Chondrocyte (in vitro differentiated cells): ENCODE measurements at regions not wholly inside any gene's neighbourhood (a gene's known extent, or its start where the extent isn't known, plus 50 kb on each side); places are given as distances from the start of the nearest gene placed in this dataset.

Experiments used
- DNase-seq: peaks from one replicate; pipeline ENCODE4 v3.0.0; 2021; ENCODE audit warnings: mixed read lengths, low spot score
- H3K27ac Mint-ChIP-seq: one replicate; pipeline ENCODE4 v1.8.0; 2021; ENCODE audit warnings: mild to moderate bottlenecking, moderate library complexity, mixed read lengths; ENCODE audit not compliant: unreplicated experiment
- H3K27me3 Mint-ChIP-seq: 2 replicates; pipeline ENCODE4 v1.8.0; 2021; ENCODE audit warnings: low read depth, mixed read lengths
- H3K36me3 Mint-ChIP-seq: 2 replicates; pipeline ENCODE4 v1.8.0; 2021; ENCODE audit warnings: low read depth, mixed read lengths
- H3K4me1 Mint-ChIP-seq: 2 replicates; pipeline ENCODE4 v1.8.0; 2021; ENCODE audit warnings: low read depth, mild to moderate bottlenecking, mixed read lengths
- H3K4me3 Mint-ChIP-seq: one replicate; pipeline ENCODE4 v1.8.0; 2021; ENCODE audit warnings: mild to moderate bottlenecking, moderate library complexity, mixed read lengths; ENCODE audit not compliant: unreplicated experiment
- H3K9me3 Mint-ChIP-seq: 2 replicates; pipeline ENCODE4 v1.8.0; 2021; ENCODE audit warnings: low read depth, mixed read lengths
- TF ChIP-seq, protein P1 (sequence below): fragments of 200-600 bp; sonication (generic); IDR thresholded peaks from 2 replicates; pipeline ENCODE4 v1.5.0; 2021; ENCODE audit warnings: antibody characterized with exemption, mild to moderate bottlenecking, moderate library complexity

DNA sequence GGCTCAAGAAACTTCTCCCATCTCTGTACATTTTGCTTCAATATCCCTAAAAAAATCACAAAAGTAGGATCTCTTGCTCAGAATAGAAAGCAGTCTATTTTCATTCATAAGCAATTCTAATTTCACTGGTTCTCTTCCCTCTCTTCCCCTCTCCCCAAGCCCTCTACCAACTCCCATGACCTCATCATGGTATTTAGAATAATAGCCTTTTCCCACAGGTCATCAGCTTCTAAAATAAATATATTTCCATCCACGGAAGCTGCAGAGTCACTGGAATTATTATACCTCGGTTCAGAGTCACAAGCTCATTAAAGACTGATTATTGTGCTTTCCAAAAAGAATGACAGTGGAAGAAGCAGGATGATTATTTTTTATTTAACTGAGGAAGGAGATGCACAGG lies 84.2 kb upstream of the ADRA1B start:
- H3K27me3 Mint-ChIP-seq = peaks cover 35% of the 10 kb centered on the region
- TF ChIP-seq, protein P1, sequence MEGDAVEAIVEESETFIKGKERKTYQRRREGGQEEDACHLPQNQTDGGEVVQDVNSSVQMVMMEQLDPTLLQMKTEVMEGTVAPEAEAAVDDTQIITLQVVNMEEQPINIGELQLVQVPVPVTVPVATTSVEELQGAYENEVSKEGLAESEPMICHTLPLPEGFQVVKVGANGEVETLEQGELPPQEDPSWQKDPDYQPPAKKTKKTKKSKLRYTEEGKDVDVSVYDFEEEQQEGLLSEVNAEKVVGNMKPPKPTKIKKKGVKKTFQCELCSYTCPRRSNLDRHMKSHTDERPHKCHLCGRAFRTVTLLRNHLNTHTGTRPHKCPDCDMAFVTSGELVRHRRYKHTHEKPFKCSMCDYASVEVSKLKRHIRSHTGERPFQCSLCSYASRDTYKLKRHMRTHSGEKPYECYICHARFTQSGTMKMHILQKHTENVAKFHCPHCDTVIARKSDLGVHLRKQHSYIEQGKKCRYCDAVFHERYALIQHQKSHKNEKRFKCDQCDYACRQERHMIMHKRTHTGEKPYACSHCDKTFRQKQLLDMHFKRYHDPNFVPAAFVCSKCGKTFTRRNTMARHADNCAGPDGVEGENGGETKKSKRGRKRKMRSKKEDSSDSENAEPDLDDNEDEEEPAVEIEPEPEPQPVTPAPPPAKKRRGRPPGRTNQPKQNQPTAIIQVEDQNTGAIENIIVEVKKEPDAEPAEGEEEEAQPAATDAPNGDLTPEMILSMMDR = no peak
- peaks cover 2% of the 10 kb centered on the region for H3K4me1 Mint-ChIP-seq
- no peaks in the 10 kb centered on the region for H3K36me3 Mint-ChIP-seq
- DNase-seq = no peak
- H3K9me3 Mint-ChIP-seq = peaks cover 3% of the 10 kb centered on the region
- no peak overlapping the region for H3K27ac Mint-ChIP-seq
- H3K4me3 Mint-ChIP-seq = no peak overlapping the region

DNA sequence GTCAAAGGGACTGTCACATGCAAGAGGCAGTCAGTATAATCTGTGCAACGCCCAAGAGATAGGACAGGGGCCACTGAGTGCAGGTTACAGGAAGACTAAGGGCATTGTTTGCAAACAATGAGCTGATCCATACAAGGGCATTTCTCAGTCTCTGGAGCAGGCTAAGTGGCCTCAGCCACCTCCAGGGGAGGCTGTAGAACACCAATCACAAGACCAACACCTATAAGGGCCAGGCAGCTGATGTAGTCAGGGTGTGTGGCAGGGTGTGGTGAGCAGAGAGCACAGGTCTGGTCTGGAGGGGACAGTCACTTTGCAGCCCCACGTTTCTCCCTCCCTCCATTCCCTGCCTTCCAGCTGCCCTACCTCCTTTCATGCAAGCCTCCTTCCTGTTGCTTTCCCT lies 83.2 kb upstream of the ADRA1B start:
- Mint-ChIP-seq H3K36me3 (no peaks in the 10 kb centered on the region), H3K9me3 (peaks cover 3% of the 10 kb centered on the region), H3K4me1 (no peaks in the 10 kb centered on the region), H3K27ac (no peak overlapping the region), H3K27me3 (peaks cover 35% of the 10 kb centered on the region), H3K4me3 (no peak overlapping the region)
- no peak for DNase-seq
- TF ChIP-seq, protein P1 = no peak

DNA sequence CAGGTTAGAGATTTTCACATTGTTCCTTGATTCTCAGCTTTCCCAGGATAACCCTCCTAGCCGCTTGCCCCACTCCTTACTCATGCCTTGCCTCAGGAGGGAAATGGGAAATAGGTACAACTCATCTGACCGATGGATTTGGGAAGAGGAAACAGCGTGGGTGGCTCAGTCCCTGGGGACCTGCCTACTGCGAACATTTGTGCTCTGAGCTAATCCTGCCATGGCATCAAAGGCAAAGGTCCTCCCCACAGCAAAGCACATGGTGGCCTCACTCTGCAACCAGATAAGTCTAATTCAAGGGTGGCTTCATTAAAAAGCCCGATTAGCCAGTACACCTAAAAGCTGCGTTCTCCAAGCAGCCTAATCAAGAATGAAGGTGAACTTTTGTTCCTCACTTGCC lies 82.4 kb upstream of the ADRA1B start:
- TF ChIP-seq, protein P1 = no peak
- no peak for DNase-seq
- H3K27ac Mint-ChIP-seq = no peak overlapping the region
- H3K36me3 Mint-ChIP-seq = no peaks in the 10 kb centered on the region
- no peak overlapping the region for H3K4me3 Mint-ChIP-seq
- H3K27me3 Mint-ChIP-seq = peaks cover 35% of the 10 kb centered on the region
- peaks cover 3% of the 10 kb centered on the region for H3K9me3 Mint-ChIP-seq
- no peaks in the 10 kb centered on the region for H3K4me1 Mint-ChIP-seq

DNA sequence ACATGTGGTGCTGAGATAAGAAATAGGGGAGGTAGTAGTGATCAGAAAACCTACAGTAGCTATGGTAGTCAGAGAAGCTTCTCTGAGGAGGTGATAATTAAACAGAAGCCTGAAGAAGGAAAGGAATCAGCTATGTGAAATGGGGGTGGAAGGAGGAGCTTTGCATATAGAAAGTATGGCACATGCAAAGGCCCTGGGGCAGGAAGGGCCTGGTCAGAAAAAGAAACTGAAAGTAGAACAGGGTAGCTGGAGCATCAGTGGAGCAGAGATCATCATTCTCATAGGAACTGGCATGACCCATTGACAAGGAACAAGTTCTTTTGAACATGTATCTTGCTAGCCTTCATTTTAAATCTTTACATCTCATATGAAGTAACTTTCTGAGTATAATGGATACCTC lies 80.7 kb upstream of the ADRA1B start:
- Mint-ChIP-seq H3K27ac (no peak overlapping the region), H3K36me3 (no peaks in the 10 kb centered on the region), H3K27me3 (peaks cover 34% of the 10 kb centered on the region), H3K9me3 (peaks cover 3% of the 10 kb centered on the region), H3K4me1 (no peaks in the 10 kb centered on the region), H3K4me3 (no peak overlapping the region)
- TF ChIP-seq, protein P1 = no peak
- no peak for DNase-seq

DNA sequence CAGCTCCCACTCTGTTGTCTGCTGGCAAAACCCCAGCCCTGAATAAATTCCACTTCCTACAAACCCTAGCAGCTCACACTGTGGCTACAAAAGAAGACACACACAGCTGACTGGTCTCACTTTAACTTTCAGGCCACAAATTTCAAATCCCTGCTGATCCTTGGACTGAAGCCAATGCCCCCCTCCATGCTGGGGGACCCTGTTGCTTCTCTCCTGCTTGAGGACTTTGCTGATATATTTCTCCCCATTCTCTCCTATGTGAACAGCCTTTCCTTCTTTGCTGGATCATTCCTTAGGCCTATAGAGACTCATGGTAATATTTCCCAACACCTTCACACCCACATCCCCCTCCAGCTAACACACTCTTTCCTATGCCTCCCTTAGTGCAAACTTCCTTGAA lies 79.6 kb upstream of the ADRA1B start:
- Mint-ChIP-seq H3K27ac (no peak overlapping the region), H3K4me3 (no peak overlapping the region), H3K4me1 (no peaks in the 10 kb centered on the region)

More for the DNA sequence above, 79.6 kb upstream of the ADRA1B start:
- Mint-ChIP-seq H3K36me3 (no peaks in the 10 kb centered on the region), H3K9me3 (peaks cover 3% of the 10 kb centered on the region), H3K27me3 (peaks cover 38% of the 10 kb centered on the region)
- TF ChIP-seq, protein P1 = no peak
- no peak for DNase-seq
